OCI-LY7 (cell line): ENCODE measurements at regions not wholly inside any gene's neighbourhood (a gene's known extent, or its start where the extent isn't known, plus 50 kb on each side); places are given as distances from the start of the nearest gene placed in this dataset.

Source experiments
- BruUV-seq: library from RNA; stranded (reverse); fragments of 400-500 nt; replicated peaks from 2 replicates; lab custom pipeline; 2021; lab: Mats Ljungman, UMichigan
- CTCF ChIA-PET: fragments of 300-600 bp; sonication (Branson Sonifier 250); formaldehyde crosslinking; loops from one replicate; lab custom pipeline; 2022; ENCODE audit warnings: antibody characterized with exemption; ENCODE audit not compliant: unreplicated experiment; lab: Charles Lee
- POLR2A ChIA-PET: fragments of 300-600 bp; sonication (Branson Sonifier 250); formaldehyde crosslinking; loops from one replicate; lab custom pipeline; 2022; ENCODE audit warnings: antibody characterized with exemption; lab: Charles Lee
- DNase-seq: peaks from one replicate; pipeline ENCODE4 v3.0.0-alpha.2; 2015; ENCODE audit warnings: low spot score
- H2AFZ ChIP-seq: fragments of 200-600 bp; sonication (generic), shearing (Covaris generic); 2 replicates; pipeline ENCODE4 v1.6.1; 2014; ENCODE audit warnings: mild to moderate bottlenecking, antibody characterized with exemption, low read length, moderate library complexity
- H3K27ac ChIP-seq: fragments of 200-600 bp; sonication (generic); 2 replicates; pipeline ENCODE4 v1.5.1; 2014; ENCODE audit warnings: mixed run types, low read depth, mild to moderate bottlenecking, moderate library complexity, low read length, inconsistent platforms; ENCODE audit not compliant: poor library complexity, severe bottlenecking
- H3K36me3 ChIP-seq: fragments of 200-600 bp; sonication (generic); 2 replicates; pipeline ENCODE4 v1.6.1; 2014; ENCODE audit warnings: mild to moderate bottlenecking, antibody characterized with exemption, low read length, moderate library complexity, mixed read lengths; ENCODE audit not compliant: insufficient read depth
- H3K4me1 ChIP-seq: fragments of 200-600 bp; sonication (generic); 2 replicates; pipeline ENCODE4 v1.5.1; 2014; ENCODE audit warnings: mild to moderate bottlenecking, low read length; ENCODE audit not compliant: insufficient read depth, poor library complexity, severe bottlenecking
- H3K4me2 ChIP-seq: fragments of 200-600 bp; sonication (generic); 2 replicates; pipeline ENCODE4 v1.6.1; 2014; ENCODE audit warnings: mild to moderate bottlenecking, low read length
- H3K4me3 ChIP-seq: fragments of 200-600 bp; sonication (generic); 2 replicates; pipeline ENCODE4 v1.5.1; 2014; ENCODE audit warnings: mild to moderate bottlenecking, low read depth, low read length; ENCODE audit not compliant: poor library complexity, severe bottlenecking
- H3K79me2 ChIP-seq: fragments of 200-600 bp; sonication (generic); 2 replicates; pipeline ENCODE4 v1.6.1; 2016; ENCODE audit warnings: low read depth, mild to moderate bottlenecking, low read length, moderate library complexity, mixed read lengths; ENCODE audit not compliant: insufficient read depth
- H3K9me2 ChIP-seq: fragments of 200-600 bp; sonication (generic); 2 replicates; pipeline ENCODE4 v1.6.1; 2016; ENCODE audit warnings: mild to moderate bottlenecking, low read length, mixed read lengths; ENCODE audit not compliant: insufficient read depth
- H3K9me3 ChIP-seq: fragments of 200-600 bp; sonication (generic); 2 replicates; pipeline ENCODE4 v1.6.1; 2014; ENCODE audit warnings: mild to moderate bottlenecking, mixed run types, low read length, mixed read lengths
- H4K20me1 ChIP-seq: fragments of 200-600 bp; sonication (generic); 2 replicates; pipeline ENCODE4 v1.6.1; 2014; ENCODE audit warnings: mild to moderate bottlenecking, antibody characterized with exemption, low read length, moderate library complexity, mixed read lengths; ENCODE audit not compliant: insufficient read depth
- CTCF ChIP-seq: fragments of 200-600 bp; sonication (generic); conservative IDR thresholded peaks from 2 replicates; pipeline ENCODE4 v1.5.1; 2014; ENCODE audit warnings: mild to moderate bottlenecking, antibody characterized with exemption, low read length, moderate library complexity, mixed read lengths
- EZH2phosphoT487 ChIP-seq: fragments of 200-600 bp; sonication (generic); IDR thresholded peaks from 2 replicates; pipeline ENCODE4 v1.6.1; 2018; ENCODE audit warnings: low read depth, borderline replicate concordance, mild to moderate bottlenecking, mixed run types, antibody characterized with exemption, low read length, moderate library complexity, mixed read lengths
- intact Hi-C: fragments of 100-400 bp; cut with micrococcal nuclease; formaldehyde crosslinking; loops from one replicate; pipeline ENCODE4 v1.10.0; 2022; ENCODE audit not compliant: unreplicated experiment

GRCh38 chr2:138293045-138293444, 208.5 kb upstream of the SPOPL start:
- intact Hi-C loops: no loop called here
- no peaks in the 10 kb centered on the region for H3K4me1 ChIP-seq
- no peak for DNase-seq
- H3K27ac ChIP-seq: no peak overlapping the region
- no peaks in the 10 kb centered on the region for H3K9me2 ChIP-seq
- no peak overlapping the region for H3K4me2 ChIP-seq
- BruUV-seq: no TSS peak
- H4K20me1 ChIP-seq: no peaks in the 10 kb centered on the region
- TF ChIP-seq EZH2phosphoT487 (no peak), CTCF (no peak)
- POLR2A ChIA-PET: no interaction called here
- H3K36me3 ChIP-seq: no peaks in the 10 kb centered on the region
- H3K79me2 ChIP-seq: no peaks in the 10 kb centered on the region
- no peak overlapping the region for H3K4me3 ChIP-seq
- CTCF ChIA-PET: no interaction called here
- H2AFZ ChIP-seq: no peak overlapping the region
- H3K9me3 ChIP-seq: no peaks in the 10 kb centered on the region

GRCh38 chr2:138293549-138293948, 208.0 kb upstream of the SPOPL start:
- H3K4me2 ChIP-seq: no peak overlapping the region
- H3K9me3 ChIP-seq: no peaks in the 10 kb centered on the region
- H2AFZ ChIP-seq: no peak overlapping the region
- H3K27ac ChIP-seq: no peak overlapping the region
- H3K4me3 ChIP-seq: no peak overlapping the region
- ChIA-PET CTCF (no interaction called here), POLR2A (interaction anchor here (1.0 kb wide), 1 partner anchor 16 kb away, joined by 3 read pairs; no protein-coding TSS in a partner anchor)
- DNase-seq: no peak
- no peak for TF ChIP-seq CTCF
- H3K79me2 ChIP-seq: no peaks in the 10 kb centered on the region
- no peaks in the 10 kb centered on the region for H4K20me1 ChIP-seq
- BruUV-seq: no TSS peak
- no peaks in the 10 kb centered on the region for H3K4me1 ChIP-seq
- intact Hi-C loops: no loop called here
- no peaks in the 10 kb centered on the region for H3K36me3 ChIP-seq
- no peaks in the 10 kb centered on the region for H3K9me2 ChIP-seq

GRCh38 chr2:138294451-138294850, 207.1 kb upstream of the SPOPL start:
- Histone ChIP-seq H3K36me3 (no peaks in the 10 kb centered on the region), H3K9me2 (no peaks in the 10 kb centered on the region), H3K9me3 (no peaks in the 10 kb centered on the region), H3K79me2 (no peaks in the 10 kb centered on the region), H3K4me3 (no peak overlapping the region), H3K27ac (no peak overlapping the region), H2AFZ (no peak overlapping the region), H4K20me1 (no peaks in the 10 kb centered on the region), H3K4me2 (no peak overlapping the region), H3K4me1 (no peaks in the 10 kb centered on the region)
- BruUV-seq: no TSS peak
- CTCF ChIA-PET: no interaction called here
- intact Hi-C loops: no loop called here
- POLR2A ChIA-PET: interaction anchor here (1.0 kb wide), 1 partner anchor 15 kb away, joined by 3 read pairs; no protein-coding TSS in a partner anchor
- TF ChIP-seq EZH2phosphoT487: no peak
- TF ChIP-seq CTCF: no peak
- DNase-seq: no peak
